ENCODE measurements at regions not wholly inside any gene's neighbourhood (a gene's known extent, or its start where the extent isn't known, plus 50 kb on each side); places are given as distances from the start of the nearest gene placed in this dataset.

- Histone ChIP-seq H2BK5ac (ENCODE audit: insufficient read length, low read length) (no peak overlapping the region), H2BK120ac (ENCODE audit: low read depth, low read length, poor library complexity, severe bottlenecking) (no peak overlapping the region), H4K5ac (ENCODE audit: insufficient read length, low read depth, low read length) (no peak overlapping the region), H4K91ac (ENCODE audit: insufficient read length, low read depth, low read length) (no peak overlapping the region), H3K14ac (ENCODE audit: insufficient read depth, low read length) (no peak overlapping the region), H3K9me3 (ENCODE audit: control insufficient read depth, low read depth, low read length) (no peaks in the 10 kb centered on the region), H3K23me2 (ENCODE audit: insufficient read length, low read depth, low read length, poor library complexity, severe bottlenecking) (no peaks in the 10 kb centered on the region), H3T11ph (ENCODE audit: low read length) (no peak overlapping the region), H3K9ac (ENCODE audit: extremely low read depth, insufficient read length, low read length) (no peak overlapping the region), H3K79me1 (ENCODE audit: insufficient read depth, low read depth, low read length, poor library complexity, severe bottlenecking) (no peaks in the 10 kb centered on the region), H4K20me1 (ENCODE audit: control insufficient read depth, insufficient read depth, insufficient read length) (no peaks in the 10 kb centered on the region), H3K4me1 (ENCODE audit: insufficient read depth, low read length) (no peaks in the 10 kb centered on the region), H3K27ac (ENCODE audit: insufficient read length, low read depth, low read length) (no peak overlapping the region), H3K79me2 (ENCODE audit: insufficient read depth, low read length) (no peaks in the 10 kb centered on the region), H3K4ac (ENCODE audit: low read depth, low read length) (no peak overlapping the region), H3K27me3 (ENCODE audit: insufficient read depth, low read length) (no peaks in the 10 kb centered on the region), H3K18ac (ENCODE audit: insufficient read length, low read depth, low read length) (no peak overlapping the region), H2BK12ac (ENCODE audit: insufficient read length, low read depth, low read length) (no peak overlapping the region), H3K56ac (ENCODE audit: insufficient read length, low read depth, low read length) (no peak overlapping the region), H3K4me2 (ENCODE audit: insufficient read depth, insufficient read length, low read length) (no peak overlapping the region), H2AFZ (ENCODE audit: low read length) (no peak overlapping the region), H3K23ac (ENCODE audit: insufficient read length, low read depth, low read length) (no peak overlapping the region), H4K8ac (replicated peaks; ENCODE audit: insufficient read length, low read depth, low read length) (no peak overlapping the region), H2AK5ac (ENCODE audit: insufficient read length, low read length) (no peak overlapping the region), H2BK20ac (ENCODE audit: low read depth, low read length, poor library complexity, severe bottlenecking) (no peak overlapping the region), H2BK15ac (ENCODE audit: low read depth, low read length) (no peak overlapping the region)
- Mint-ChIP-seq H3K27me3 (ENCODE audit: low read depth) (no peaks in the 10 kb centered on the region), H3K9me3 (no peaks in the 10 kb centered on the region), H3K36me3 (ENCODE audit: insufficient read depth in 1 of 3, low read depth in 3 of 3) (no peaks in the 10 kb centered on the region), H3K27ac (no peak overlapping the region; a peak in 1 of 7 replicates), H3K4me3 (no peak overlapping the region), H3K4me1 (peaks cover 0 to 9% of the 10 kb centered on the region in 2 experiments; a peak in 1 of 4 replicates)
- TF ChIP-seq CTCF (conservative IDR thresholded peaks at IDR 0.05): no peak
- no peak for DNase-seq
- no CpG with 5 or more reads among the region's 14 CpGs for WGBS (ENCODE audit: extremely low coverage, insufficient read length, low lambda C conversion rate)
These were observed 311.6 kb downstream of the QKI start for GRCh38 chr6:163726037-163726695.

All from H9 (cell line).